Activated B cell treated with CpG ODN at 0.5 μM for 24 hours (primary cell): ENCODE measurements at regions not wholly inside any gene's neighbourhood (a gene's known extent, or its start where the extent isn't known, plus 50 kb on each side); places are given as distances from the start of the nearest gene placed in this dataset.

ENCODE experiments used
- ATAC-seq: fragments of 200-7000 bp; cut with Tn5 transposase; one replicate; pipeline ENCODE4 v1.10.0; 2021; ENCODE audit warnings: low read depth, mild to moderate bottlenecking, moderate library complexity
- CTCF ChIA-PET: fragments of 350-600 bp; sonication (Branson Sonifier 250); formaldehyde crosslinking; loops from one replicate; lab custom pipeline; 2021; ENCODE audit warnings: antibody characterized with exemption; lab: Charles Lee
- POLR2A ChIA-PET: fragments of 350-600 bp; sonication (Branson Sonifier 250); formaldehyde crosslinking; loops from one replicate; lab custom pipeline; 2021; ENCODE audit warnings: antibody characterized with exemption; lab: Charles Lee
- DNase-seq: peaks from one replicate; pipeline ENCODE4 v3.0.0; 2022
- H3K27ac Mint-ChIP-seq: one replicate; pipeline ENCODE4 v1.8.0; 2020; ENCODE audit warnings: mixed read lengths
- H3K27me3 Mint-ChIP-seq: one replicate; pipeline ENCODE4 v1.8.0; 2021; ENCODE audit warnings: mixed read lengths
- H3K36me3 Mint-ChIP-seq: one replicate; pipeline ENCODE4 v1.8.0; 2021; ENCODE audit warnings: low read depth, mixed read lengths
- H3K4me1 Mint-ChIP-seq: one replicate; pipeline ENCODE4 v1.8.0; 2021; ENCODE audit warnings: mixed read lengths
- H3K4me3 Mint-ChIP-seq: one replicate; pipeline ENCODE4 v1.8.0; 2020; ENCODE audit warnings: mild to moderate bottlenecking, mixed read lengths
- H3K9me3 Mint-ChIP-seq: one replicate; pipeline ENCODE4 v1.8.0; 2020; ENCODE audit warnings: mixed read lengths
- intact Hi-C: fragments of 100-400 bp; cut with micrococcal nuclease; formaldehyde crosslinking; loops from one replicate; pipeline ENCODE4 v1.15.1; 2024
- TF ChIP-seq, protein P1 (sequence below): fragments of 200-600 bp; IDR thresholded peaks from one replicate; pipeline ENCODE4 v1.8.0; 2022; ENCODE audit warnings: antibody characterized with exemption, mild to moderate bottlenecking

DNA sequence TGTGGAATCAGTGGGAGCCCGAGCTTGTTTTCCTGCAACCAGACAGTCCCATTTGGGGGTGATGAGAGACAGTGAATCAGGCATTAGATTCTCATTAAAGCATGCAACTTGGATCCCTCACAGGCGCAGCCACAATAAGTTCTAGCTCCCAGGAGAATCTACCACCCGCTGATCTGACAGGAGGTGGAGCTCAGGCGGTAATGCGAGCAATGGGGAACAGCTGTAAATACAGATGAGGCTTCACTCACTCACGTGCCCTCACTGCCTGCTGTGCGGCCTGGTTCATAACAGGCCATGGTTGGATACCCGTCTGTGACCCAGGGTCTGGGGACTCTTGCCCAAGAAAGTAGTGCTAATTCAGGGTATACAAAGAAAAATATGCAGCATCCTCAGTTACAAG is 144.8 kb upstream of the RGPD4 start:
- TF ChIP-seq, protein P1, sequence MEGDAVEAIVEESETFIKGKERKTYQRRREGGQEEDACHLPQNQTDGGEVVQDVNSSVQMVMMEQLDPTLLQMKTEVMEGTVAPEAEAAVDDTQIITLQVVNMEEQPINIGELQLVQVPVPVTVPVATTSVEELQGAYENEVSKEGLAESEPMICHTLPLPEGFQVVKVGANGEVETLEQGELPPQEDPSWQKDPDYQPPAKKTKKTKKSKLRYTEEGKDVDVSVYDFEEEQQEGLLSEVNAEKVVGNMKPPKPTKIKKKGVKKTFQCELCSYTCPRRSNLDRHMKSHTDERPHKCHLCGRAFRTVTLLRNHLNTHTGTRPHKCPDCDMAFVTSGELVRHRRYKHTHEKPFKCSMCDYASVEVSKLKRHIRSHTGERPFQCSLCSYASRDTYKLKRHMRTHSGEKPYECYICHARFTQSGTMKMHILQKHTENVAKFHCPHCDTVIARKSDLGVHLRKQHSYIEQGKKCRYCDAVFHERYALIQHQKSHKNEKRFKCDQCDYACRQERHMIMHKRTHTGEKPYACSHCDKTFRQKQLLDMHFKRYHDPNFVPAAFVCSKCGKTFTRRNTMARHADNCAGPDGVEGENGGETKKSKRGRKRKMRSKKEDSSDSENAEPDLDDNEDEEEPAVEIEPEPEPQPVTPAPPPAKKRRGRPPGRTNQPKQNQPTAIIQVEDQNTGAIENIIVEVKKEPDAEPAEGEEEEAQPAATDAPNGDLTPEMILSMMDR: no peak

DNA sequence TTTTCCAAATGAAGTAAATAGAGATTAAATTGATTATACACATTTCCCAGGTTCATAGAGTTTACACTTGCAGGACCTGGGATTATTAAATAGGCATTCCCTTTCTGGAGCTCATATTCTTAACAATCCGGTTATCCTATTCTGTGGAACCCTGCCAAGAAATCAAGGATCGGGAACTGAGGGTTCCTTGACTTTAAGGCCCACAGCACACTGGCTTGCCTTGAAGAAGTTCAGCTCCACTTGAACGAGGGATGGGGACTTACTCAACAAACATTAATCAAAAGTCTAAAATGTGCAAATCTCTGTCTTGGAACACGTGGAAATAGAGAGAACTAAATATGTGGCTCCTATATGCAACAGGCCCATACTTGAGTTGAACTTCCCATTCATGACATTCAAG is 142.3 kb upstream of the RGPD4 start:
- H3K36me3 Mint-ChIP-seq: no peaks in the 10 kb centered on the region
- DNase-seq: no peak
- ChIA-PET POLR2A (no interaction called here), CTCF (no interaction called here)
- ATAC-seq: no peak
- H3K27ac Mint-ChIP-seq: no peak overlapping the region
- intact Hi-C loops: no loop called here
- TF ChIP-seq, protein P1: no peak
- no peaks in the 10 kb centered on the region for H3K27me3 Mint-ChIP-seq
- no peak overlapping the region for H3K4me3 Mint-ChIP-seq
- H3K9me3 Mint-ChIP-seq: no peaks in the 10 kb centered on the region
- H3K4me1 Mint-ChIP-seq: no peaks in the 10 kb centered on the region

More for the DNA sequence above, 144.8 kb upstream of the RGPD4 start:
- no peaks in the 10 kb centered on the region for H3K36me3 Mint-ChIP-seq
- ATAC-seq (no peak), DNase-seq (no peak)
- no peaks in the 10 kb centered on the region for H3K27me3 Mint-ChIP-seq
- ChIA-PET POLR2A (no interaction called here), CTCF (no interaction called here)
- no peaks in the 10 kb centered on the region for H3K9me3 Mint-ChIP-seq
- H3K27ac Mint-ChIP-seq: no peak overlapping the region
- H3K4me3 Mint-ChIP-seq: no peak overlapping the region
- intact Hi-C loops: no loop called here
- H3K4me1 Mint-ChIP-seq: no peaks in the 10 kb centered on the region

DNA sequence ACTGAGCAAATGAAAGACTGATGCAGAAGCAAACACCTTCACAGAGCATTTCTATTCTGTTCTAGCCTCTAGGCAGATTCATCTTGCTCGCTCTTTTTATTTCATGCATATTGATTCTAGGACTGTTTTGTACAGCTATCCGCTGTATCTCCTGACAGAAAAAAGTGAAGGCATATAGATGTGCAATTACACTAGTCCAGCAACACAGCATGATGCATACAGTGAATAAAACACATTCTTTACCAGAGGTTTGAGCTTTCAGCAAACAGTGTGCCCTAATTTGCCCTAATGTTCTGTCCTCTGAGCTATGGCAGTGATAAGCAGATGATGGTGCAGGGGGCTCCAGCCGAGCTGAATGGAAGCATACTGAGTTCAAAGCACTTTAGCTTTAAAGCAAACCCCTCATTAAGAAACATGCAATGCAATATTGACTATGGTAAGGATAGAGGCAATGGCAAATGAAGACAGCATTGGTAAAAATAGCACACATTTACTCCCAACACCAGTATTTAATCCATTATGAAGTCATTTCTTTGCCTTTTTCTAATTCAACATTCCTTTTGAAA is 141.2 kb upstream of the RGPD4 start:
- H3K9me3 Mint-ChIP-seq: no peaks in the 10 kb centered on the region
- CTCF ChIA-PET: no interaction called here
- intact Hi-C loops: no loop called here

DNA sequence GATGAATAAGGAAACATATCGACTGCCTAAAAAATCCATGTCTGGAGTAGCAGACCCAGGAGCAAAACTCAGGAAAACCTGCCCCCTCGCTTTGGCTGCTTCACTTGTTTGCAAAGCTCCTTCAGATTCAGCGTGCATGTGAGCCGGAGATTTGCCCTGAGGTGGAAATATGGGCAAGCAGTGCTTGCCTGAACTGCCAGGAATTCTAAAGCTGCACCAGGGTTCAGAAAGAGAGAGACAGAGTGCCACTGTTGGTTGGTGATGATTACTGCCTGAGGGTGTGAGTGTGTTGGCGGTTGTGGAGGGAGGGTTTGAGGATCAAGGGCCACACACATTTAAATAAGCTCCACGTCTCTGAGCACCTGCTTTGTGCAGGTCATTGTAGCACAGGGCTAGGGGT is 139.6 kb upstream of the RGPD4 start:
- H3K4me1 Mint-ChIP-seq: no peaks in the 10 kb centered on the region

More for the DNA sequence above, 141.2 kb upstream of the RGPD4 start:
- no peak for ATAC-seq
- H3K36me3 Mint-ChIP-seq: no peaks in the 10 kb centered on the region
- DNase-seq: no peak
- no peaks in the 10 kb centered on the region for H3K27me3 Mint-ChIP-seq
- no peaks in the 10 kb centered on the region for H3K4me1 Mint-ChIP-seq
- POLR2A ChIA-PET: no interaction called here
- no peak overlapping the region for H3K27ac Mint-ChIP-seq
- H3K4me3 Mint-ChIP-seq: no peak overlapping the region
- TF ChIP-seq, protein P1: no peak

DNA sequence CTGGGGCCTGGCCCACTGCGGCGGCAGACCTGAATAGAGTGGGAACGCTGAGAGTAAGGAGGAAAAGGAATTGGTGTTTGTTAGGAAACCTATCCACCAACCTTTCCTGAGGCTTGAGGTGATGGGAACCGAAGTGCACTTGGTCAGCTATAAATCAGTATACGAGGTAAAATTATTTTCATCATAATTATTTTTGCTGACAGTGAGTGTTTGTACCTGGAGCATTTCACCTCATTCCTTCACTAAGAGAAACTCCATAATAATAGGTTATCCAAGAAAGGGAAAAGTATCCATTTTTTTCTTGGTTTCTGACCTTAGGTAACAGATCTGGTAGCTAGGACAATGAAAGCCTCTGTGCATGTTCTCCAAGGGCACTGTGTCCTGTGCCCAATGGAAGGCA is 138.6 kb upstream of the RGPD4 start:
- no peaks in the 10 kb centered on the region for H3K27me3 Mint-ChIP-seq
- ChIA-PET POLR2A (no interaction called here), CTCF (no interaction called here)
- TF ChIP-seq, protein P1: no peak
- H3K4me1 Mint-ChIP-seq: no peaks in the 10 kb centered on the region
- H3K9me3 Mint-ChIP-seq: no peaks in the 10 kb centered on the region
- intact Hi-C loops: no loop called here
- no peaks in the 10 kb centered on the region for H3K36me3 Mint-ChIP-seq
- H3K27ac Mint-ChIP-seq: no peak overlapping the region
- ATAC-seq: no peak
- no peak for DNase-seq
- no peak overlapping the region for H3K4me3 Mint-ChIP-seq

More for the DNA sequence above, 139.6 kb upstream of the RGPD4 start:
- Mint-ChIP-seq H3K9me3 (no peaks in the 10 kb centered on the region), H3K36me3 (no peaks in the 10 kb centered on the region), H3K27ac (no peak overlapping the region), H3K27me3 (no peaks in the 10 kb centered on the region), H3K4me3 (no peak overlapping the region)
- TF ChIP-seq, protein P1: no peak
- ChIA-PET POLR2A (no interaction called here), CTCF (no interaction called here)
- DNase-seq (no peak), ATAC-seq (no peak)
- intact Hi-C loops: no loop called here
